GM20000 (cell line): ENCODE measurements at regions not wholly inside any gene's neighbourhood (a gene's known extent, or its start where the extent isn't known, plus 50 kb on each side); places are given as distances from the start of the nearest gene placed in this dataset.

Experiments
- DNase-seq: peaks from one replicate; pipeline ENCODE4 v3.0.0; 2012; ENCODE audit warnings: low spot score
- CTCF ChIP-seq: IDR thresholded peaks from 2 replicates; pipeline ENCODE4 v1.5.1; 2012; ENCODE audit warnings: mild to moderate bottlenecking, control low read depth; ENCODE audit errors: extremely low read depth, missing control alignments

DNA sequence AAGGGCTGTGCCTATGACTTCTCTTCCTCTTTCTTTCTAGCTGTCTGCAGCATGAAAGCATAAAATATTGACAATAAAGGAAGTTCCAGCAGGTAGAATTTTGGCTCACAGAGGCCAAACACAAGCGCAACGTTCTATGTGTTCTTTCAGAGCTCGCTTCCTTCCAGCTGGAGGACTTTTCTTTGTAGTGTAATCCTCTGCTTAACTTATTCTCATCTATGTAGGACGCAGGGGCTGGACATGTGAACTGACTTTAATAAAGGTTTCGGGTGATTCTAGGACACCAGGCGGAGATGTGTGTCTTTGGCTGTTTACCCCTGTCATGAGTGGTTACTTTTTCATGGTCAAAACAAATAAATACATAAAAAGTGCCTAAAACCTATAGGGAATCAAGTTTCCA is 191.5 kb upstream of the MAF start:
- DNase-seq: no peak
- no peak for TF ChIP-seq CTCF

GRCh38 chr16:79790854-79791253 is 190.3 kb upstream of the MAF start:
- no peak for TF ChIP-seq CTCF
- DNase-seq: no peak

- no peak for TF ChIP-seq CTCF
- no peak for DNase-seq
Observed at GRCh38 chr16:79788949-79789348, 188.4 kb upstream of the MAF start.

GRCh38 chr16:79786389-79786788 is 185.9 kb upstream of the MAF start:
- no peak for DNase-seq
- no peak for TF ChIP-seq CTCF

- TF ChIP-seq CTCF: no peak
- no peak for DNase-seq
Observed at GRCh38 chr16:79784007-79784406, 183.5 kb upstream of the MAF start.

DNA sequence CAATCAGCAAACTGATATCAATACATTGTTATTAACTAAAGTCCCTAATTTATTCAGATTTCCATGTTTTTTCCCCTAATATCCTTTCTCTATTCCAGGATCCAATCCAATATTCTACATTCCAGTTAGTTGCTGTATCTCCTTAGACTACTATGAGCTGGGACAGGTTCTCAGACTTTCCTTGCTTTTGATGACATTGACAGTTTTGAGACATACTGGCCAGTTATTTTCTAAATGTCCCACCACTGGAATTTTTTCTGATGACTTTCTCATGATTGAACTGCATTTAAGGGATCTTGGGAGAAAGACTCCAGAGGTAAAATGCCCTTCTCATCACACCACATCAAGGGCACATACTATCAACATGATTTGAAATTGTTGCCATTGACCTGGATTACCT is 177.1 kb upstream of the MAF start:
- no peak for DNase-seq
- no peak for TF ChIP-seq CTCF

DNA sequence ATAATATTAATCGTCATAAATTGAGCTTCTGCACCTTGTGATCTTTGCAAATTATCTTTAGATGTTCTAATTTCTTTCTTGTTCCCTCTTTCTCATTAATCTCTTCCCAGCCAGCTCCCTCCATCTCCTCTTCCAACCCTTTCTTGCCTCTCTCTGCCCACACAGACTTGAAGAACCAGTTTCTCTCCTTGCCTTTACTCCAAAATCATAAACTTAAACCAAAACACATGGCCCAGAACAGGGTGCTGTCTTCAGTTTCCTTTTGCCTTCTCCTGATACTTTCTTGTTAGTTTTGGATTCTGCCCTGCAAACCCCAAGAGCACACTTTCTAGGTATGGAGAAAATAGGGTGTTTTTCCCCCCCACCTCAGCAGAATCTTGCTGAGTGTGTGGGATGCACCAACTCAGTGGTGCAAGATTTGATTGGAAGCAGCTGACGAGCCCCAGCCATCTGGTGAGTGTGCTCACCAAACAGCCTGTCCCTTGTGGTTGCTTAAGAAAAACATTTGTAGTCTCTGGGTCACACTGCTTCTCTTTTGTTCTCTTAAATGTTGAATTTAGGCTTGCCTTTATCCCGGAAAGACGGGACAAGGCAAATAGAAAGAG is 175.8 kb upstream of the MAF start:
- TF ChIP-seq CTCF: no peak
- DNase-seq: no peak

- TF ChIP-seq CTCF: no peak
- DNase-seq: no peak
Observed at GRCh38 chr16:79772784-79773183, 172.2 kb upstream of the MAF start.
